ENCODE measurements at regions not wholly inside any gene's neighbourhood (a gene's known extent, or its start where the extent isn't known, plus 50 kb on each side); places are given as distances from the start of the nearest gene placed in this dataset.

DNA sequence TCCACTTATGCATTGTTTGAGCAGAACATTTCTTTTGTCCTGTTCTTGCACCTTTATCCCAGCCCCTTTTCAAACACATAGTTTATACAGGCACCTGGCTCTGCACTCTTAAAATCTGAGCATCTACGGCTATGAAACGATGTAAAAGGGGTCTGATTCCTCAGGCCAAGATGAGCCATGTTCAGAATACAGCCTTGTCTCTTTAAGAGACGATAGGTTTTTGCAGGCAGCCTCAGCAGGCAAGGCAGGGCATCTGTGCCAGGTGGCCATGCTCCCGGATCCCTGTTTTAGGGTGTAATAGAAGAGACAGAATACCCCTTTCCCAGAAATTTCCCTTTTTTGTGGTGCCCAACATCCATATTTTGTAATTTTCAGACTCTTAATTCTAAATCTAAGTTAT, 89.1 kb upstream of the NFIB start:
- ATAC-seq (replicated peaks) (no peak), DNase-seq (no peak)
- no peak overlapping the region for H3K4me3 Mint-ChIP-seq
- H3K27me3 Mint-ChIP-seq = no peaks in the 10 kb centered on the region
- H3K27ac Mint-ChIP-seq = no peak overlapping the region
- no peaks in the 10 kb centered on the region for H3K36me3 Mint-ChIP-seq (ENCODE audit: insufficient read depth)
- H3K4me1 Mint-ChIP-seq (ENCODE audit: low read depth in 2 of 2) = no peaks in the 10 kb centered on the region
- peaks cover 0 to 3% of the 10 kb centered on the region in 2 donors for H3K9me3 Mint-ChIP-seq

DNA sequence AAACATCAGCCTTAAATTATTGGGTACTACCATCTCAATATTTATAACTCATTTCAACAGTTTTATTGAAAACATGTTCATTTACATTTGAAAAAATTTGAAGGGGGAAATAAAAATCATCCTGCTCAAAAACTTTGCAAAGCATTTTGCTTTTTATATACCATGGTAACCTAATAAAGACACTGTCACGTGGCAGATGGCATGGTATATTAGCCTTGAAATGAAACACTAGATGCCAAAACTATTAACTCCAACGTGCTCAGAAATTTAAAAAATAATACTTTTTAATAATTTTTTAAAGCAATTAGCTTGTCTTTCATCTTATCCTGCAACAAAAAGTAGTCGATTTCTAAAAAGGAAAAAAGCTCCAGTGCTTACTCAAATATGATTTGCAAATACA, 88.6 kb upstream of the NFIB start:
- ATAC-seq (replicated peaks) (no peak), DNase-seq (no peak)
- Mint-ChIP-seq H3K4me1 (ENCODE audit: low read depth in 2 of 2) (no peaks in the 10 kb centered on the region), H3K27me3 (no peaks in the 10 kb centered on the region), H3K36me3 (ENCODE audit: insufficient read depth) (no peaks in the 10 kb centered on the region), H3K9me3 (peaks cover 0 to 3% of the 10 kb centered on the region in 2 donors), H3K4me3 (no peak overlapping the region), H3K27ac (no peak overlapping the region)

DNA sequence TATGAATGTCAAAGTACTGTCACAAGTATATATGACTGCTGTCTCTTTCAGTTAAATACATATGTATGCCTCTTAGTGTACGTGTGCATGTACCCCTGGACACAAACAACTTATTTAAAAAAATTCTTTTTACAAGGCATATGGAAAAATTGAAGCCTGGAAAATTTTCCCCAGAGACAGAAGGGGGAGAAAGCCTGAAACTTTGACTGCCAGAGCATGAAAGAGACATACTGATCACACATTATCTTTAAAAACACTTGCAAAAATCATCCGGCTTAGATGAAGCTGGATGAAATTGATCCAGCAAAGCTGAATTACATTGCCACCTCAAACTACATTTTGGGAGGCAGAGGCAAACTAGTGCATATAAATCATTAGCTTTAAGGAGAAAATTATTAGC, 88.0 kb upstream of the NFIB start:
- DNase-seq (no peak), ATAC-seq (replicated peaks) (no peak)
- H3K4me3 Mint-ChIP-seq = no peak overlapping the region
- H3K9me3 Mint-ChIP-seq = peaks cover 0 to 3% of the 10 kb centered on the region in 2 donors
- no peak overlapping the region for H3K27ac Mint-ChIP-seq
- no peaks in the 10 kb centered on the region for H3K36me3 Mint-ChIP-seq (ENCODE audit: insufficient read depth)
- H3K27me3 Mint-ChIP-seq = no peaks in the 10 kb centered on the region
- H3K4me1 Mint-ChIP-seq (ENCODE audit: low read depth in 2 of 2) = no peaks in the 10 kb centered on the region

DNA sequence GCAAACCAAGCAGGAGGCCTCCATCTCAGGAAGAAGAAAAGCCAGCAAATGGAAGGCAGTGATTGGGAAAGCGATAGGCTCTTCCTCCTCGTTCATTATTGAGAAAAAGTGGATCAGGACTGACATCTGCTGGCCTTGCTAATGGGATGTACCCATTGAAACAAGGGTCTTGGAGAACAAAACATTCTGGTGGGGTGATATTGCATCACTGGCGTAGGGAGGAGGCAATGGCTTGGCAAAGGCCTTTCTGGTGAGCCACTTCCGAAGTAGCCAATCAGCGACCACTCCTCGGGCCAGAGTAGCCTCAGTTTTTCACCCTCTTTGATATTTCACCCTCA, 86.7 kb upstream of the NFIB start:
- Mint-ChIP-seq H3K36me3 (ENCODE audit: insufficient read depth) (no peaks in the 10 kb centered on the region), H3K4me3 (no peak overlapping the region), H3K4me1 (ENCODE audit: low read depth in 2 of 2) (no peaks in the 10 kb centered on the region), H3K27ac (no peak overlapping the region), H3K27me3 (no peaks in the 10 kb centered on the region), H3K9me3 (no peaks in the 10 kb centered on the region)
- DNase-seq (no peak), ATAC-seq (replicated peaks) (no peak)

DNA sequence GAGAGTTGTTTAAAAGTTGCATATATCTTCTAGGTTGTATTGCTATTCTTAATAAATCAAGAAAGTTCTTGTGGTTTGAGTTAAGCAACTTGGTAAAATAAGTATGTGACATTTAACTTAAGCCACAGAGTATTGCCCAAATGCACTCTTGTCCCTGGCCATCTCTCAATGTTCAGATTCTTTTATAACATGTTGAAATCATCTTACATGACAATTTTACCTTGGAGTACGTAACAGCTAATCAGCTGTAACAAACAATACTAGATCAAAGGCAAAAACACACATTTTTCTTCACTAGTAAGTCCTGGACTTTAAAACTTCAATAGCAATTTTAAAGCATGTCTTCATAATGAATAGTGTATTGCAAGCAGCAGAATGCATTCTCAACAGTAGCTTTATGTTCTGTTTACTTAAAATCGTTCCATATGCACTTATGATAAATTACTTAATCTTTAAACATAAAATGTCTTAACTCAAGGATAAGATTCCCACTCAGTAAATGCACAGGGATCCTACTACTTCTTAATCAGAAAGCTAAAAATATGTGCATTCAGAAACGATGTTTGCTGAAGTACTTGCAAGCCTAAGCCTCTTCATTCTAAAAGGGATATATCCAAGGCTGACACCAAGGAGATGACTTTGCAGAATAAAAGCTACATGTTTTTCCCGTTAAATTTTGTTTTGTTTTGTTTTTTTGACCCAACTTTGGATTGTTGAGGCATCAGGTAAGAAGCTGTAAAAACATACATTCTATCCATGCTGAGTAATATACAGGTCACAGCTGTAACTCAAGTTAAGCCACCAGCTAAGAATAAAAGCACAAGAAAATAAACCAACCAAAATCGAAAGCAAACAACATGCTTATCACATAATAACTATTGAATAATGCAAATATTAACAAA, 86.1 kb upstream of the NFIB start:
- Mint-ChIP-seq H3K27me3 (no peaks in the 10 kb centered on the region), H3K27ac (no peak overlapping the region), H3K36me3 (ENCODE audit: insufficient read depth) (no peaks in the 10 kb centered on the region), H3K4me1 (ENCODE audit: low read depth in 2 of 2) (no peaks in the 10 kb centered on the region), H3K4me3 (no peak overlapping the region), H3K9me3 (no peaks in the 10 kb centered on the region)
- DNase-seq (no peak), ATAC-seq (replicated peaks) (no peak)

DNA sequence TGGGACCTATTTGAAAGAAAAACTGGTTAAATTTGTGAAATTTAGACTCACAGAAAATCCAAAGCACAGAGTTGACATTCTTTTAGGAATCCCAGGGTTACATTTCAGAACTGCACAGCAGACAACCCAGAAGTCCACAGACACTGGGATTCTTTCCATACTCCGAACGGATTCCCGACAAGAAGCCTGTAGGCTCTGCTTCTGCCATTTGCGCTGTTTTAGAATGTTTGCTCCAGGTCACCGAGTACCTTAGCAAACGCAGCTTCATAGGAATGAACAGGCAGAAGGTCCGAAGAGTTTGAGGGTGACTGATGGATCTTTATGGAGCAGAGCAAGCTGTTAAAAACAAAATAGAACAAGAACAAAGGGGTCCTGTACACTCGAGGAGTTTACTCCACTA, 84.5 kb upstream of the NFIB start:
- no peak overlapping the region for H3K27ac Mint-ChIP-seq
- DNase-seq = no peak
- no peaks in the 10 kb centered on the region for H3K27me3 Mint-ChIP-seq
- H3K4me3 Mint-ChIP-seq = no peak overlapping the region
- ATAC-seq (replicated peaks) = no peak
- H3K36me3 Mint-ChIP-seq (ENCODE audit: insufficient read depth) = no peaks in the 10 kb centered on the region
- H3K4me1 Mint-ChIP-seq (ENCODE audit: low read depth in 2 of 2) = no peaks in the 10 kb centered on the region
- peaks cover 0 to 7% of the 10 kb centered on the region in 2 donors for H3K9me3 Mint-ChIP-seq

DNA sequence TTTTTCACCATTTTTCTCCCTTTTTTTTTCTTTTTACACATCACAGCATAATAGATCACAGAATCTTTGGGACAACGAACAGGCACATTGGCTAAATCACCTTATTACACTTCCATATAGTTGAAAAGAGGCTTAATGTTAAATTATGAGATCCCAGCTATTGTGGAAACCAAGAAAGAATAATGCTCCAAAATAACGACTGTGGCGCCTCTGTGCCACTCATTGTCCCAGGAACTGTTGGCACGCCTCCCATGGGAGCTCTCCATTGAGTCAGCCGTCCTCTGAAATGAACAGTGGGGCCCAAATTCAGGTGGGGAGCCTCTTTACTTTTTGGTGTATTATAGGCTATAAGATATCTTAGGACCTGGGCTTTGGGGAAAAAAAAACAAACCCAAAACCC, 82.2 kb upstream of the NFIB start:
- no peaks in the 10 kb centered on the region for H3K4me1 Mint-ChIP-seq (ENCODE audit: low read depth in 2 of 2)
- H3K36me3 Mint-ChIP-seq (ENCODE audit: insufficient read depth) = no peaks in the 10 kb centered on the region
- no peak for ATAC-seq (replicated peaks)
- no peak overlapping the region for H3K4me3 Mint-ChIP-seq
- H3K27me3 Mint-ChIP-seq = no peaks in the 10 kb centered on the region
- H3K9me3 Mint-ChIP-seq = peaks cover 0 to 7% of the 10 kb centered on the region in 2 donors
- DNase-seq = no peak
- no peak overlapping the region for H3K27ac Mint-ChIP-seq

DNA sequence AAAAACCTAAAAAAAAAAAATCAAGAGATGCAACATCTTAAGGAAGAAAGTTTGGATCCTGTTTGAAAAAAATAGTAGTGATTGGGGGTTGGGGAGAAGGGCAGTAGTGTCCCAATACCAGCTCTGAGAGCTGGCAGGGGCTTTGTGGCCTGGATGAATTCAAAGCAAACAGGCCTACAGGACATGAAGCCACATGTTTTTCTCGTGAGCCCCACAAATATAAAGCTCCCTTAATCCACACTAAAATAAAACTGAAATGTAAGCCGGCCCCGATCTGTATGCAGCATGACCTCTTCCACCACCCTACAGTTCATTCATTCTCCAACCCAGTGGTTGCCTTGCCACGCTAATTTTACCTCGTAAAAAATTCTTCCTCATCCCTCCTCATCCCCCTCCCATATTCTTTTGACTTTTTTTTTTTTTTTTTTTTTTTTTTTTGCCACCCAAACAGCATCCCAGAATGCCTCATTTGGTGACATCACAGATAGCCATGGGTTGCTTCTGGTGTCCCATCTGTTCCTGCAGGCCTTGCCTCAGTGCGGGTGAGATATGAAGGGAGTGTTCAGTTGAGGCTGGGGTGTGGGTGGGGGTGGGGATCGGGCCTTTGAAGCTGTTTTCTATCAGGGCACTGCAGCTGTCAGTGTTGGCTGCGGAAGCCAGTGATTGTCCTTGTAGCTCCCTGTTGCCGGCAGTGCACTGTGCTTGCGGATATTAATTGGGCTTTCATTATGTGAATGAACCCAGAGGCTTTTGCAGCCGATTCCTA, 81.6 kb upstream of the NFIB start:
- Mint-ChIP-seq H3K9me3 (peaks cover 0 to 7% of the 10 kb centered on the region in 2 donors), H3K27me3 (no peaks in the 10 kb centered on the region), H3K4me1 (ENCODE audit: low read depth in 2 of 2) (no peaks in the 10 kb centered on the region), H3K36me3 (ENCODE audit: insufficient read depth) (no peaks in the 10 kb centered on the region), H3K27ac (no peak overlapping the region), H3K4me3 (no peak overlapping the region)
- no peak for DNase-seq
- ATAC-seq (replicated peaks) = no peak

DNA sequence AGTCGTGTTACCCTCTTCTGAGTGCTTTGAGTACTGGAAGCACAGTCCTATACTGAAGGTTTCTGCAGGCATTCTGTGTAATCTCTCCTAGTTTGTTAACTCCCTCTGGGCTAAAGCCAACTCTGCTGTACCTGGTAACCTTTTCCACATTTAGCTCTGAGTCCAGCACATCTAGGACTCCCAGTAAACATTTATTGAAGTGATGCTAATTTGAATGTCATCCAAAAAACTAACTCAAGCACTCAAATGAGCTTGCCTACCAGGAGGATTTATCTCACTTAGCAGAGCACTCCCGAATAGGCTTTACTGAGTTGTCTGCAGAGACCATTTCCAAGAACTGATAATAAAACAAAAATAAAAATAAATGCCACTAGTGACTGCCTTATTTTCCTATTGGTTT, 79.5 kb upstream of the NFIB start:
- ATAC-seq (replicated peaks) = no peak
- Mint-ChIP-seq H3K4me3 (no peak overlapping the region), H3K4me1 (ENCODE audit: low read depth in 2 of 2) (no peaks in the 10 kb centered on the region), H3K36me3 (ENCODE audit: insufficient read depth) (no peaks in the 10 kb centered on the region), H3K27ac (no peak overlapping the region), H3K9me3 (peaks cover 0 to 7% of the 10 kb centered on the region in 2 donors), H3K27me3 (no peaks in the 10 kb centered on the region)
- no peak for DNase-seq

DNA sequence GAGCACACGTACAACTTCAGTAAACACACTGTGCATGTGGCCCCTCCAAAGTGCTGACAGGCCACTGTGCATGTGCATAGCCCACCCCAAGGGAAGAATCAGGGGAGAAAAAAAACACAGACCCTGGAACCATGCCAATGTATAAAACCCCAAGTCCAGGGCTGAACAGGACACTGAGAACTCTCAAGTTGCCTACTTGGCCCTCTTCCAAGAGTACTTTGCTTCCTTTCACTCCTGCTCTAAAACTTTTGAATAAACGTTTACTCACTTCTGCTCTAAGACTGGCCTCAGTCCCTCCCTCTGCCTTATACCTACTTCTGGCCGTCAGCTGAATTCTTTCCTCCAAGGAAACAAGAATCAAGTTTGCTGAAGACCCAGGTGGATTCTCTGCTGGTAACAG, 77.7 kb upstream of the NFIB start:
- ATAC-seq (replicated peaks) (no peak), DNase-seq (no peak)
- peaks cover 0 to 7% of the 10 kb centered on the region in 2 donors for H3K9me3 Mint-ChIP-seq
- H3K4me3 Mint-ChIP-seq = no peak overlapping the region
- no peaks in the 10 kb centered on the region for H3K36me3 Mint-ChIP-seq (ENCODE audit: insufficient read depth)
- H3K27ac Mint-ChIP-seq = no peak overlapping the region
- no peaks in the 10 kb centered on the region for H3K4me1 Mint-ChIP-seq (ENCODE audit: low read depth in 2 of 2)
- H3K27me3 Mint-ChIP-seq = peaks cover 0 to 2% of the 10 kb centered on the region in 2 donors

DNA sequence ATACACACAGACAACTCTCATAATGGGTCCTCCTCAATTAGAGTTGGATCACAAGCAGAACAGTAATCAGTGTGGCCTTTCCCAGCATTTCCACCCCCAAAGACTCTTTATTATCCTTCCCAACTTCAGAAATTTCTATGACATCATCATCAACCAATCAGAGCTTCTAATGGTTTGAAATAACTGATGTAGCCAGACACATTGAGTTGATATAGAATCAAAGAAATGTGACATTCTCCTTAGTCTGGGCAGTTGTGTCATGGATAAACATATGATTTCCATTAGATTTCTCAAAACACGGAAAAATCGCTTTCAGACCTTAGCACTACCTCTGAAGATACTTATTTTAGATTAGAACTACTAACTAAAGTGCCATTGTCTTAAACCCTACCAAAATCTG, 75.7 kb upstream of the NFIB start:
- DNase-seq (no peak), ATAC-seq (replicated peaks) (no peak)
- no peak overlapping the region for H3K4me3 Mint-ChIP-seq
- peaks cover 0 to 8% of the 10 kb centered on the region in 2 donors for H3K27me3 Mint-ChIP-seq
- no peak overlapping the region for H3K27ac Mint-ChIP-seq
- H3K4me1 Mint-ChIP-seq (ENCODE audit: low read depth in 2 of 2) = no peaks in the 10 kb centered on the region
- peaks cover 0 to 7% of the 10 kb centered on the region in 2 donors for H3K9me3 Mint-ChIP-seq
- no peaks in the 10 kb centered on the region for H3K36me3 Mint-ChIP-seq (ENCODE audit: insufficient read depth)

DNA sequence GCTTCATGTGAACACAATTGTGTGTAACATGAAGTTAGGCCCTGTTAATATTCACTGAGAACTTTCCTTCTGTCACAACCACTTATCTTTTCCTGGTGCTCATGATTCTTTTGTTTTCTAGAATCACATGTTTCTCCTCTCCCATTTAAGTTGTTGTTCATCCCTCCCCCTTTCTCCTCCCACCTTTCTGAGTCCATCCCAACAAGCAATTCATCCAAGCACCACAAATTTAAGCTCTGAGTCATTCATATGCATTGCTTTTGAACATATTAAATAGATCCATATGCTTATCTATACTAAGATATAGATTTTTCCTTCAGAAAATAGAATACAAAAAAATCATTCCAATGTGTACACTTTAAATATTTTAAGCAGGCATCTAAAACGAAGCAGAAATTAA, 75.2 kb upstream of the NFIB start:
- ATAC-seq (replicated peaks) (no peak), DNase-seq (no peak)
- Mint-ChIP-seq H3K4me1 (ENCODE audit: low read depth in 2 of 2) (no peaks in the 10 kb centered on the region), H3K4me3 (no peak overlapping the region), H3K27me3 (peaks cover 0 to 13% of the 10 kb centered on the region in 2 donors), H3K9me3 (peaks cover 0 to 3% of the 10 kb centered on the region in 2 donors), H3K36me3 (ENCODE audit: insufficient read depth) (no peaks in the 10 kb centered on the region), H3K27ac (no peak overlapping the region)

DNA sequence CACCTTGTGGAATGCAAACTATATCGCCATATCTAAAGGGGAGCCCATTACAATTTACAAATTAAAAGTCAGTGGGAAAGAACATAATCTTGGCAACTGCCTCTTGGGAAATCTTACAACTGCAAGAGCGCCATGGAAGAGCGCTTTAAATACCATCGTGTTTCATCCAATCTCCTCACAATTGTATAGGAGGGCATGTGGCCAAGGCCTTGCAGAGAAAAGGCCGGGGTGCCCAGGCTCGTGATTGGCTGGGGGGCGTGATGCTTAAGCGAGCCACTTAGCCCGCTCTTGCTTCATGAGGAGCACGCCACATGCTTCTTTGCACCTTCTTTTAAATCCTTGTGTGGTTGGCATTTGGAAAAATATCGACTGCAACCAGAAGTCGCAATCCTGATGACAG, 69.8 kb upstream of the NFIB start:
- no peak for DNase-seq
- H3K27ac Mint-ChIP-seq = no peak overlapping the region
- no peaks in the 10 kb centered on the region for H3K36me3 Mint-ChIP-seq (ENCODE audit: insufficient read depth)
- peaks cover 0 to 2% of the 10 kb centered on the region in 2 donors for H3K9me3 Mint-ChIP-seq
- ATAC-seq (replicated peaks) = no peak
- peaks cover 0 to 19% of the 10 kb centered on the region in 2 donors for H3K27me3 Mint-ChIP-seq
- no peaks in the 10 kb centered on the region for H3K4me1 Mint-ChIP-seq (ENCODE audit: low read depth in 2 of 2)
- H3K4me3 Mint-ChIP-seq = no peak overlapping the region

DNA sequence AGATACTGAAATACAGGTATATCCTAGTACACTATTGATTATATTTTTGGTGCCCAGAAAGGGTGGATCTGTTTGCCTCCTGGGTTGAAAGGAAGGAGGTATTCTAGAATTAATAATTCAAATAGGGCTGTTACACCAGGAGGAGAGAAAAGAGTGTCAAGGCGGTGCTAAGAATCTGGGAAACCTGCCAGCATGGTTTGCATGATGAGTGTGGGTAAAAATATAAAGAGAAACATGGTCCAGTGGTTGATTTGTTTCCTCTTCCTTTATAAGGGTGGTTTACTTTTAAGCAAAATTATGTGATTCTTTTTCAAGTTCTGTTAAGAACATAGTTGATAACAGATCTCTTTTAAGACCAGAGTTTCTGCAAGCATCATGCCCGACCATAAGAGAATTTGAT, 69.4 kb upstream of the NFIB start:
- no peaks in the 10 kb centered on the region for H3K36me3 Mint-ChIP-seq (ENCODE audit: insufficient read depth)
- ATAC-seq (replicated peaks) (no peak), DNase-seq (no peak)

More for the DNA sequence above, 69.4 kb upstream of the NFIB start:
- no peaks in the 10 kb centered on the region for H3K4me1 Mint-ChIP-seq (ENCODE audit: low read depth in 2 of 2)
- H3K4me3 Mint-ChIP-seq = no peak overlapping the region
- H3K9me3 Mint-ChIP-seq = peaks cover 0 to 2% of the 10 kb centered on the region in 2 donors
- H3K27ac Mint-ChIP-seq = no peak overlapping the region
- peaks cover 0 to 19% of the 10 kb centered on the region in 2 donors for H3K27me3 Mint-ChIP-seq
